Keratinocyte (primary cell): ENCODE measurements at regions not wholly inside any gene's neighbourhood (a gene's known extent, or its start where the extent isn't known, plus 50 kb on each side); places are given as distances from the start of the nearest gene placed in this dataset.

Experiments
- DNase-seq: peaks from one replicate; pipeline ENCODE4 v3.0.0-alpha.2; 2011; ENCODE audit warnings: low read depth, missing footprints, low spot score
- FAIRE-seq: peaks from 2 replicates; lab custom pipeline; 2011; peaks lifted over from hg19 to GRCh38; lab: Jason Lieb, UNC
- H2AFZ ChIP-seq: 2 replicates; pipeline ENCODE4 v1.6.0; 2012; ENCODE audit warnings: low read length, control low read depth, inconsistent platforms; ENCODE audit not compliant: control insufficient read depth
- H3K27ac ChIP-seq: 2 replicates; pipeline ENCODE4 v1.5.1; 2011; ENCODE audit warnings: low read length; ENCODE audit not compliant: control insufficient read depth, insufficient read depth
- H3K27me3 ChIP-seq: 3 replicates; pipeline ENCODE4 v1.6.0; 2011; ENCODE audit warnings: low read length; ENCODE audit not compliant: control insufficient read depth, insufficient read depth; ENCODE audit errors: extremely low read depth
- H3K36me3 ChIP-seq, 2 experiments: 2 replicates in 1 of 2; 3 replicates in 1 of 2; pipeline ENCODE4 v1.5.1; 2011; ENCODE audit warnings: low read length in 2 of 2, mild to moderate bottlenecking in 1 of 2; ENCODE audit not compliant: control insufficient read depth in 2 of 2, insufficient read depth in 2 of 2; ENCODE audit errors: extremely low read depth in 1 of 2
- H3K4me1 ChIP-seq: 3 replicates; pipeline ENCODE4 v1.5.1; 2011; ENCODE audit warnings: low read length; ENCODE audit not compliant: control insufficient read depth, insufficient read depth; ENCODE audit errors: extremely low read depth
- H3K4me2 ChIP-seq: 3 replicates; pipeline ENCODE4 v1.6.0; 2011; ENCODE audit warnings: low read depth, low read length; ENCODE audit not compliant: control insufficient read depth, insufficient read depth; ENCODE audit errors: extremely low read depth
- H3K4me3 ChIP-seq, 3 experiments: fragments of 200-600 bp in 1 of 3; sonication (generic) in 1 of 3; 2 replicates in 2 of 3; 3 replicates in 1 of 3; pipeline ENCODE4 v1.5.1; 2011 to 2016; ENCODE audit warnings: low read length in 3 of 3, mild to moderate bottlenecking in 3 of 3, control low read depth in 2 of 3, inconsistent platforms in 1 of 3, low read depth in 1 of 3, mixed read lengths in 1 of 3, mixed run types in 1 of 3, moderate library complexity in 1 of 3; ENCODE audit not compliant: control insufficient read depth in 2 of 3, insufficient read depth in 2 of 3; ENCODE audit errors: extremely low read depth in 1 of 3
- H3K79me2 ChIP-seq: 2 replicates; pipeline ENCODE4 v1.6.0; 2012; ENCODE audit warnings: low read length; ENCODE audit not compliant: control insufficient read depth, insufficient read depth
- H3K9ac ChIP-seq: 3 replicates; pipeline ENCODE4 v1.6.0; 2011; ENCODE audit warnings: low read length; ENCODE audit not compliant: control insufficient read depth, insufficient read depth; ENCODE audit errors: extremely low read depth
- H3K9me1 ChIP-seq: 3 replicates; pipeline ENCODE4 v1.6.0; 2011; ENCODE audit warnings: low read length; ENCODE audit not compliant: control insufficient read depth, insufficient read depth; ENCODE audit errors: extremely low read depth
- H3K9me3 ChIP-seq: 2 replicates; pipeline ENCODE4 v1.5.1; 2012; ENCODE audit warnings: low read depth, low read length; ENCODE audit not compliant: control insufficient read depth
- H4K20me1 ChIP-seq: 3 replicates; pipeline ENCODE4 v1.6.0; 2011; ENCODE audit warnings: low read length; ENCODE audit not compliant: control insufficient read depth, insufficient read depth; ENCODE audit errors: extremely low read depth
- CTCF ChIP-seq, 3 experiments: IDR thresholded peaks in 1 of 3; conservative IDR thresholded peaks in 1 of 3; optimal IDR thresholded peaks in 1 of 3; 2 replicates in 2 of 3; 3 replicates in 1 of 3; pipeline versions ENCODE3 to v1.5.1; 2011; ENCODE audit warnings: low read length in 3 of 3, mild to moderate bottlenecking in 3 of 3, moderate library complexity in 2 of 3, control low read depth in 1 of 3, inconsistent platforms in 1 of 3; ENCODE audit not compliant: insufficient read depth in 2 of 3; ENCODE audit errors: extremely low read depth in 1 of 3
- EZH2 ChIP-seq: IDR thresholded peaks from one replicate; pipeline ENCODE4 v1.6.1; 2012; ENCODE audit warnings: inconsistent platforms, mild to moderate bottlenecking, low read length, moderate library complexity
- dilution Hi-C: fragments of 300-500 bp; cut with MboI; formaldehyde crosslinking; loops from one replicate; pipeline ENCODE4 v1.7.0; 2020; ENCODE audit warnings: low sequenced_read_pairs; ENCODE audit not compliant: extremely low pct_ligation_motif_present

- dilution Hi-C loops, result no loop called here
- FAIRE-seq (no peak), DNase-seq (no peak)
- Histone ChIP-seq H3K36me3 (no peaks in the 10 kb centered on the region), H3K9ac (no peak overlapping the region), H3K27ac (no peak overlapping the region), H3K79me2 (no peaks in the 10 kb centered on the region), H3K4me1 (no peaks in the 10 kb centered on the region), H3K9me1 (no peaks in the 10 kb centered on the region), H3K9me3 (no peaks in the 10 kb centered on the region), H3K4me3 (no peak overlapping the region), H3K4me2 (no peak overlapping the region), H2AFZ (no peak overlapping the region), H3K27me3 (no peaks in the 10 kb centered on the region), H4K20me1 (no peaks in the 10 kb centered on the region)
- no peak for TF ChIP-seq CTCF (optimal IDR thresholded peaks at IDR 0.05 in 1 of 3, IDR thresholded peaks at IDR 0.05 in 1 of 3, conservative IDR thresholded peaks at IDR 0.05 in 1 of 3; ENCODE audit: extremely low read depth in 1 of 3, insufficient read depth in 2 of 3, low read length in 3 of 3)
- TF ChIP-seq EZH2, result no peak
Measured at GRCh38 chr21:15439726-15440125, 290.1 kb upstream of the USP25 start.

- Histone ChIP-seq H2AFZ (no peak overlapping the region), H3K27me3 (no peaks in the 10 kb centered on the region), H3K36me3 (no peaks in the 10 kb centered on the region), H4K20me1 (no peaks in the 10 kb centered on the region), H3K9me3 (no peaks in the 10 kb centered on the region), H3K9ac (no peak overlapping the region), H3K79me2 (no peaks in the 10 kb centered on the region), H3K4me1 (no peaks in the 10 kb centered on the region), H3K27ac (no peak overlapping the region), H3K4me2 (no peak overlapping the region), H3K4me3 (no peak overlapping the region), H3K9me1 (no peaks in the 10 kb centered on the region)
- dilution Hi-C loops, result no loop called here
- no peak for FAIRE-seq
- TF ChIP-seq CTCF (optimal IDR thresholded peaks at IDR 0.05 in 1 of 3, IDR thresholded peaks at IDR 0.05 in 1 of 3, conservative IDR thresholded peaks at IDR 0.05 in 1 of 3; ENCODE audit: extremely low read depth in 1 of 3, insufficient read depth in 2 of 3, low read length in 3 of 3), result no peak
- TF ChIP-seq EZH2, result no peak
- no peak for DNase-seq
Measured at GRCh38 chr21:15441060-15441493, 288.7 kb upstream of the USP25 start.
